ENCODE measurements at regions not wholly inside any gene's neighbourhood (a gene's known extent, or its start where the extent isn't known, plus 50 kb on each side); places are given as distances from the start of the nearest gene placed in this dataset.
A peak's percentile ranks its signal among the peaks of the same experiment; 100 is the strongest.

DNA sequence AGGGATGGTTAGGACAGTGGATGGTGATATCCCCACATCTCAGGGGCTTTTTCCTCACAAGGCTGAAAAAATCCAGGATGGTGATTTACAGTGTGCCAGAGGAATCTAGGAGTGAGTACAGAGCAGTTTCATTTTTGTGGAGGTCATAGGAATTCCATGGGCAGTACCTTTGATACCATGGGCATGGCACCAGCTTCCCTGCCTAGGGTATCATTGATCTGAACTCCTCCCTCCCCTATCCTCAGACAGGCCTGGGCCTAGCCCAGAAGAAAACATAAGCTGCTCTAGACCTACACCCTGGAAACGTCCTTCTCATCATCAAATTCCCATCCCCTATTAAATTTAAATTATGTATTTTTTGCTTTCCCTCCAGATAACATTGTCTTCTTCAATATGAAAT, 136.3 kb upstream of the KLHL29 start:
- no peaks in the 10 kb centered on the region for H3K9me3 ChIP-seq
- FAIRE-seq (no peak), ATAC-seq (no peak), DNase-seq (no peak)
- intact Hi-C loops (cut with DNase I): no loop called here
- no peak overlapping the region for H3K27ac ChIP-seq
- WGBS, 2 donors: 31 to 41% methylated on average over 1 of the region's 1 CpG
- H3K4me3 ChIP-seq: no peak overlapping the region
- no peak for TF ChIP-seq CTCF (IDR thresholded peaks at IDR 0.05)
- no peaks in the 10 kb centered on the region for H3K27me3 ChIP-seq
- H3K36me3 ChIP-seq: no peaks in the 10 kb centered on the region
- no peaks in the 10 kb centered on the region for H3K4me1 ChIP-seq

DNA sequence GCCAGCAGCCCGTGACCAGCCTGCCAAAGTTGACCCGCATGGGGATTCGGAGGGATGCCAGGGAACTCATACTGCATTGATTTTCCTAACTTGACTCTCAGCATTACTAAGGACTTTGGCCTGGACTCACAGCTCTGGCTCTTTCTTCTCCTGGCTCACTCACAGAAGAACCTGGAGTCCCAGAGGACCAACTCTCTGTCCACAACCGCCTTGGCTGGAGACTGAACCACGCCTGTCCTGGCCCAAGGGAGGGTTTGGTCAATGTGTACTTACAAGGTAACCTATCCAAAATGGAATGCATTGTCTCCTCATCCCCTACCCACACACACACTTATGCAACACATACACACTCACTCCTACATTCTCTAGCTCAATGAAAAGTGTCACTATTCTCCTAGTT, 135.6 kb upstream of the KLHL29 start:
- H3K4me3 ChIP-seq: no peak overlapping the region
- intact Hi-C loops (cut with DNase I): no loop called here
- H3K36me3 ChIP-seq: no peaks in the 10 kb centered on the region
- peak in 2 of 4 donors; percentile 21 to 30 for ATAC-seq
- H3K27me3 ChIP-seq: no peaks in the 10 kb centered on the region
- no peaks in the 10 kb centered on the region for H3K4me1 ChIP-seq
- TF ChIP-seq CTCF (IDR thresholded peaks at IDR 0.05): no peak
- no peak overlapping the region for H3K27ac ChIP-seq
- H3K9me3 ChIP-seq: no peaks in the 10 kb centered on the region
- FAIRE-seq: no peak
- peak in 1 of 6 donors; percentile 18 for DNase-seq
- WGBS, 2 donors: 76 to 83% methylated on average over 5 of the region's 5 CpGs

DNA sequence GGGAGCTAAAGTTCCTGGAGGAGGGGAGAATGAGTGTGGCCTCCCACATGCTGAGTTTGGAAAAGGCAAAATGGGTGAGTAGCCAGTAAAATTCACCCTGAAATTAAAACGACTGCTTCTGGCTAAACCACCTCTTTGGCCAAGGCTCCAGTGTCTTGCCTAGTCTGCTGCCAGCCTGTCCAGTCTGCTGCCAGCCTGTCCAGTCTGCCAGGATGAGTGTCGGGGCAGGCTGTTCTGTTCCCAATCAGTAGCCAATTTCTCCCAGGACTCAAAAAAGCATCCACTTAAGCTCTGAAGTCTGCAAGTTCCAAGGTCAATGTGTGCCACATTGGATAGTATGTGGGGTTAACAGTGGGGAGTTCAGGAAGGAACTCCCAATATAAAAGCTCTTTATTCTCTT, 134.6 kb upstream of the KLHL29 start:
- TF ChIP-seq CTCF (IDR thresholded peaks at IDR 0.05): no peak
- FAIRE-seq: no peak
- ATAC-seq: no peak
- Histone ChIP-seq H3K36me3 (no peaks in the 10 kb centered on the region), H3K9me3 (no peaks in the 10 kb centered on the region), H3K27ac (no peak overlapping the region), H3K4me1 (no peaks in the 10 kb centered on the region), H3K4me3 (no peak overlapping the region), H3K27me3 (no peaks in the 10 kb centered on the region)
- 40 to 53% methylated on average over 2 of the region's 2 CpGs for WGBS, 2 donors
- intact Hi-C loops (cut with DNase I): no loop called here
- DNase-seq: no peak

DNA sequence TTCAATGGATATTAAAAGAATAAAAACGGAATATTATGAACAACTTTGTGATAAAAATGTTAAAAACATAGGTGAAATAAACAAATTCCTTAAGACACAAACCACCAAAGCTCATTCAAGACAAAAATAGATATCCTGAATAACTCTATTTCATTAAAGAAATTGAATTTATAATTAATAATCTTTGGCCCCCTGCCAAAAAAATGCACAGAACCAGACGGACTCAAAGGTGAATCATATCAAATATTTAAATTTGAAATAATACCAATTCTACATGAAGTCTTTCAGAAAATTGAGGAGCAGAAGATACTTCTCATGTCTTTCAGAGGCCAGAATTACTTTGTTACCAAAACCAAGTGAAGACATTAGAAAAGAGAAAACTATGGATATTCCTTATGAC, 128.3 kb upstream of the KLHL29 start:
- no peak for DNase-seq
- H3K27ac ChIP-seq: no peak overlapping the region
- no peaks in the 10 kb centered on the region for H3K4me1 ChIP-seq
- H3K4me3 ChIP-seq: no peak overlapping the region
- no peak for TF ChIP-seq CTCF (IDR thresholded peaks at IDR 0.05)
- 44 to 50% methylated on average over 2 of the region's 2 CpGs for WGBS, 2 donors
- H3K27me3 ChIP-seq: no peaks in the 10 kb centered on the region
- H3K36me3 ChIP-seq: no peaks in the 10 kb centered on the region
- no peak for ATAC-seq
- peak; percentile 56 for FAIRE-seq
- no peaks in the 10 kb centered on the region for H3K9me3 ChIP-seq
- intact Hi-C loops (cut with DNase I): no loop called here

DNA sequence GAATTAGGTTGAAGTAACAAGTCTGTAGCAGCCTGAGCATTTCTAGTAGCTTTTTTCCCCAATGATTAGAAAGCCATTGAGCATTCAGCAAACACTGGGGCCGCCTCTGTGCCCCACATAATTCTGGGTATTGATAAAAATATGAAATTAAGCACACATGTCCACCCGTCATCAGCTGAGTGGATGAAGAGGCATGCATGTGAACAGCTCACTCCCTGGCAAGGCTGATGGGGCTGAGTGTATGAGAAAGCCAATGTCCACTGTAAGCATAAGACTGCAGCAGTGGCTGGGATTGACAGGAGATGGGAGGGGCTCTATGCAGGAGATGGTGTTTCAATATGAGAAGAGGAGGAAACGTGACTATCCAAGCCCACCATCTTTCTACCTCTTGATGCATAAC, 124.4 kb upstream of the KLHL29 start:
- no peaks in the 10 kb centered on the region for H3K9me3 ChIP-seq
- H3K4me3 ChIP-seq: no peak overlapping the region
- H3K36me3 ChIP-seq: no peaks in the 10 kb centered on the region
- H3K4me1 ChIP-seq: no peaks in the 10 kb centered on the region
- no peak for FAIRE-seq
- no peak for ATAC-seq
- no peak for TF ChIP-seq CTCF (IDR thresholded peaks at IDR 0.05)
- no peaks in the 10 kb centered on the region for H3K27me3 ChIP-seq
- no peak overlapping the region for H3K27ac ChIP-seq
- DNase-seq: no peak
- 40 to 45% methylated on average over 3 of the region's 3 CpGs for WGBS, 2 donors
- intact Hi-C loops (cut with DNase I): no loop called here

All from pancreas (tissue), 10 donors.